ENCODE measurements at regions not wholly inside any gene's neighbourhood (a gene's known extent, or its start where the extent isn't known, plus 50 kb on each side); places are given as distances from the start of the nearest gene placed in this dataset.

- no peak for DNase-seq (ENCODE audit: low spot score)
- no peak for TF ChIP-seq CTCF (IDR thresholded peaks at IDR 0.05; ENCODE audit: borderline replicate concordance, control extremely low read depth, extremely low read depth, insufficient read depth, missing control alignments)
- in situ Hi-C loops (cut with MboI; ENCODE audit: low sequenced_read_pairs, unreplicated experiment), result no loop called here
Measured at GRCh38 chr9:86772635-86772993, 174.7 kb downstream of the GAS1 start.

DNA sequence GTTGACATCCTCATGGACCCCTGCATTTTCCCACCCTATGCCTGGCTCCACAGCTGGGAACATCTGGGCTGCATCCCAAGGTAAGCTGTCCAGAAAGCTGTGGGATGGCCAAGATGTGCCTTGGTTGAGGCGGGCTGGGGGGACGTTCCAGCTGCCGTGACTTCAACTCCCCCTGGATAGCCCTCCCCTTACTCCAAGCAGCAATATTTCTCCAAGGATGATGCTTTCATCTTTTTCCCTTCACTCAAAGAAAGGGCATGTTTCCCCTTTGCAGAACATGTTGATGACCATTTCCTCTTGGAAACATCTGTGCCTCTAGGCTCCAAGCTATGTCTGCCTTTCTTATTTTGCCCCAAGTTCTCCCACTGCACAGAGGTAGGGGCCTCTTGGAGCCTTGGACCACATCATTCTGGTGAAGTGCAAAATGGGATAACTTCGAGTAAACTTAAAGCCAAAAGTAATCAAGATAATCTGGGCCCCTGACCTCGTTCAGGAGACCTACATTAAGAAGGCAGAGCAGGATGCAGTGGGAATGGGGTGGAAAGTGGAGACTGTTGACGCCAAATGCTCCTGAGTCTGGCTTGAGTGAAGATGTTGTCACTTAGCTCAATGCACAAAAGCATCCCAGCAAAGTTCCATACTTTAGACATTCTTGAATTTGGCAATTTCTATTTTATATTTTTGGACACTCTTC is 175.2 kb downstream of the GAS1 start:
- in situ Hi-C loops (cut with MboI; ENCODE audit: low sequenced_read_pairs, unreplicated experiment), result no loop called here

DNA sequence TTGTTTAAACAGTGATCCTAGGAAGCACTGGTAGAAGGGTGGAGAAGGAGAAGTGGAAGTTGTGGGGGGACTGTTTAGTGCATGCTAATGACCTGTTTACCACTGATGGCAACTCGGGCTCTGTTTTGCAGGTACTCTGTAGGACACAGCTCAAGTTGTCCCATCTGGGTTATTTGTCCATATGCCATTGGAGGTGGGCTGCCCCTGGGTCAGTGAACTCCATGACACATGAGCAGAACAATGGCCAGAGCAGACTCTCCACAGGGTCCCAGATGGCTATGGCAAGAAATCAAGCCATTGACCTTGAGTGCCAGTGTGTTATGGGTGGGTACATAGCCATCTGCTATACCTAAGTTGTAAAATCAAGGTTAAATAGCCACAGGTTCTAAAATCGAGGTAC is 175.9 kb downstream of the GAS1 start:
- no peak for DNase-seq (ENCODE audit: low spot score)
- TF ChIP-seq CTCF (IDR thresholded peaks at IDR 0.05; ENCODE audit: borderline replicate concordance, control extremely low read depth, extremely low read depth, insufficient read depth, missing control alignments), result no peak
- in situ Hi-C loops (cut with MboI; ENCODE audit: low sequenced_read_pairs, unreplicated experiment), result no loop called here

More for the DNA sequence above, 175.2 kb downstream of the GAS1 start:
- DNase-seq (ENCODE audit: low spot score), result no peak
- TF ChIP-seq CTCF (IDR thresholded peaks at IDR 0.05; ENCODE audit: borderline replicate concordance, control extremely low read depth, extremely low read depth, insufficient read depth, missing control alignments), result no peak

GRCh38 chr9:86768709-86769108 is 178.6 kb downstream of the GAS1 start:
- TF ChIP-seq CTCF (IDR thresholded peaks at IDR 0.05; ENCODE audit: borderline replicate concordance, control extremely low read depth, extremely low read depth, insufficient read depth, missing control alignments), result no peak
- in situ Hi-C loops (cut with MboI; ENCODE audit: low sequenced_read_pairs, unreplicated experiment), result no loop called here
- DNase-seq (ENCODE audit: low spot score), result no peak

DNA sequence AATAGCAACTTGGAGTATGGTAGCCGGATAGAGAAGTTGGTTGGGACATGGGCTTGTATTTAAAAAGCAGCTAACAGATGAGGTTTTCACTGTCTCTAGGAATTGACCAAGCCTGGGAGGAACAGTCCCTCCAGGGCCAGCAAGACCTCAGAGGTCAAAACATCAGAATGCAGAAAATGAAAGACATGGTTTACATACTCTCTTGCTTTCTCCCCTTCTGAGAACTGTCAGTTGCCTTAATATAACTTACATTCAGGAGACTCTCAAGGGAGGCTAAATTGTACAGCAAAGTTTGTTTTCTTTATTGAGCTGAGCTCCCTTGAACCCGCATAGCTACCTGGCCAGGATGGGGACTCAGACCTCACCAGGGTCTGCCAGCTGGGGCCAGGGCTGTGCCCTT is 179.3 kb downstream of the GAS1 start:
- DNase-seq (ENCODE audit: low spot score), result no peak
- in situ Hi-C loops (cut with MboI; ENCODE audit: low sequenced_read_pairs, unreplicated experiment), result no loop called here
- TF ChIP-seq CTCF (IDR thresholded peaks at IDR 0.05; ENCODE audit: borderline replicate concordance, control extremely low read depth, extremely low read depth, insufficient read depth, missing control alignments), result no peak

- no peak for DNase-seq (ENCODE audit: low spot score)
- in situ Hi-C loops (cut with MboI; ENCODE audit: low sequenced_read_pairs, unreplicated experiment), result no loop called here
- no peak for TF ChIP-seq CTCF (IDR thresholded peaks at IDR 0.05; ENCODE audit: borderline replicate concordance, control extremely low read depth, extremely low read depth, insufficient read depth, missing control alignments)
Measured at GRCh38 chr9:86767373-86767772, 179.9 kb downstream of the GAS1 start.

All from GM13976 (cell line).